OCI-M2 (cell line): ENCODE measurements at regions not wholly inside any gene's neighbourhood (a gene's known extent, or its start where the extent isn't known, plus 50 kb on each side); places are given as distances from the start of the nearest gene placed in this dataset.
A peak's percentile ranks its signal among the peaks of the same experiment; 100 is the strongest.
"Not testable (repeated sequence)": the region's sequence is repeated elsewhere in the genome, so short reads cannot be mapped to it uniquely, and the experiment has no call there.

Source experiments
- DNase-seq: peaks from one replicate; lab custom pipeline; 2025; ENCODE audit not compliant: unreplicated experiment; lab: John Stamatoyannopoulos, UW

GRCh38 chr6:179340-179950 is 112.8 kb upstream of the DUSP22 start:
- DNase-seq: no peak

- DNase-seq: not testable (repeated sequence)
Observed at GRCh38 chr6:180091-180694, 112.1 kb upstream of the DUSP22 start.

GRCh38 chr6:181049-181654 is 111.1 kb upstream of the DUSP22 start:
- no peak for DNase-seq

- no peak for DNase-seq
Observed at GRCh38 chr6:183668-184067, 108.6 kb upstream of the DUSP22 start.

- DNase-seq: no peak
Observed at GRCh38 chr6:184161-184700, 108.1 kb upstream of the DUSP22 start.

- DNase-seq: no peak
Observed at GRCh38 chr6:186340-186965, 105.8 kb upstream of the DUSP22 start.

GRCh38 chr6:187210-187861 is 105.0 kb upstream of the DUSP22 start:
- DNase-seq: no peak

GRCh38 chr6:188821-189655 is 103.2 kb upstream of the DUSP22 start:
- DNase-seq: peak; percentile 62

- DNase-seq: no peak
Observed at GRCh38 chr6:189676-190075, 102.6 kb upstream of the DUSP22 start.

GRCh38 chr6:190596-191395 is 101.5 kb upstream of the DUSP22 start:
- no peak for DNase-seq

- no peak for DNase-seq
Observed at GRCh38 chr6:191487-192312, 100.6 kb upstream of the DUSP22 start.

GRCh38 chr6:192313-192664 is 100.0 kb upstream of the DUSP22 start:
- DNase-seq: no peak

- DNase-seq: no peak
Observed at GRCh38 chr6:193180-193579, 99.1 kb upstream of the DUSP22 start.

GRCh38 chr6:193773-194310 is 98.4 kb upstream of the DUSP22 start:
- no peak for DNase-seq

- DNase-seq: no peak
Observed at GRCh38 chr6:195861-196360, 96.4 kb upstream of the DUSP22 start.

- DNase-seq: no peak
Observed at GRCh38 chr6:196543-196942, 95.7 kb upstream of the DUSP22 start.

GRCh38 chr6:203661-204060 is 88.6 kb upstream of the DUSP22 start:
- no peak for DNase-seq

GRCh38 chr6:206264-206663 is 86.0 kb upstream of the DUSP22 start:
- DNase-seq: no peak

GRCh38 chr6:208364-208763 is 83.9 kb upstream of the DUSP22 start:
- DNase-seq: no peak
